Muscle of back (tissue), 3 donors: ENCODE measurements at regions not wholly inside any gene's neighbourhood (a gene's known extent, or its start where the extent isn't known, plus 50 kb on each side); places are given as distances from the start of the nearest gene placed in this dataset.
A peak's percentile ranks its signal among the peaks of the same experiment; 100 is the strongest.

Experiments
- DNase-seq, 3 donors: peaks; one replicate each; pipeline versions ENCODE4 v3.0.0 to v3.0.0-alpha.2; 2013

DNA sequence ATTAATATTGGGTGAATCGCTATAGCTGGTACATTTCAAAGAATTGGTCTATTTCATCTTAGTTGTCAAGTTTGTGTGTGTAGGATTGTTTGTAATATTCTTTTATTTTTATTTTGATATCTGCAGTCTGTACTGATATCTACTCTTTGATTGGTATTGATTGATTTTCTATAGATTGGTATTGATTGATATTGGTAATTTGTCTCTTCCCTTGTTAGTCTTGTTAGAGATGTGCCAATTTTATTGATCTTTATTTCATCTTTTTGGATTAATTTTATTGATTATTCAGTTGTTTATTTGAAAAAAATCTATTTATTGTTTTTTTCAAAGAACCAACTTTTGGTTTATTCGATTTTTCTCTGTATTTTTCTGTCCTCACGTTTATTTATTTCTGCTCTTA, 61.4 kb downstream of the TM2D3 start:
- no peak for DNase-seq

DNA sequence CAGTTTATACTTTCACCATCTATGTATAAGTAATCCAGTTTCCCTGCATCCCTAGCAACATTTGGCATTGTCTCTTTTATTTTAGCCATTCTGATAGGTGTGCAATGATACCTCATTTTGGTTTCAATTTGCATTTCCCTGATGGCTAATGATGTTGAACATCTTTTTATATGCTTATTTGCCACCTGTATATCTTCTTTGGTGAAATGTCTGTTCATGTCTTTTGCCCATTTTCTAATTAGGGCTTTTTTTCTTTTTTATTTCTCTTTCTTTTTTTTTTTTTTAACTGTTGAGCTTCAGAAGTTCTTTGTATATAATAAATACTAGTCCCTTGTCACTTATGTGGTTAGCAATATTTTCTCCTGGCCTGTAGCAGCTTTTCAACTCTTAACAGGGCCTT, 68.9 kb downstream of the TM2D3 start:
- no peak for DNase-seq

DNA sequence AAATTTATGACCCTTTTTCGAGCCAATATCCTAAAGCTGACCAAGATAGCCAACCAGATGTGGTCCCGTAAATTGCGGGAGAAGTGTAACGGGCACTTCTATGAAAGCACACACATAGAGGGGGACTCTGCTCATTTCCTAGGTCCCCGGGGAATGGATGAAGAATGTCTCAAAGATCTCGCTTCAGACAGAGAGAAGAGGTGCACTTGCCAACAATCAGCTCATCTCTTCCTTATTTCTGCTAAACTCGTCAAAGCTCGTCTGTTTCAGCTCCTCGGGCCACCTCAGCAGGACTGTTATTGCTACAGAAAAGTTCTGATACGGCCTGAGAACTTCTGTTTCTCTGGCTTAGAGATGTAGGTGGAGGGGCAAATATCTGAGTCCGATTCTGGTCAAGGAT, 71.8 kb downstream of the TM2D3 start:
- DNase-seq, result peak in 2 of 3 donors; percentile 51 to 81

DNA sequence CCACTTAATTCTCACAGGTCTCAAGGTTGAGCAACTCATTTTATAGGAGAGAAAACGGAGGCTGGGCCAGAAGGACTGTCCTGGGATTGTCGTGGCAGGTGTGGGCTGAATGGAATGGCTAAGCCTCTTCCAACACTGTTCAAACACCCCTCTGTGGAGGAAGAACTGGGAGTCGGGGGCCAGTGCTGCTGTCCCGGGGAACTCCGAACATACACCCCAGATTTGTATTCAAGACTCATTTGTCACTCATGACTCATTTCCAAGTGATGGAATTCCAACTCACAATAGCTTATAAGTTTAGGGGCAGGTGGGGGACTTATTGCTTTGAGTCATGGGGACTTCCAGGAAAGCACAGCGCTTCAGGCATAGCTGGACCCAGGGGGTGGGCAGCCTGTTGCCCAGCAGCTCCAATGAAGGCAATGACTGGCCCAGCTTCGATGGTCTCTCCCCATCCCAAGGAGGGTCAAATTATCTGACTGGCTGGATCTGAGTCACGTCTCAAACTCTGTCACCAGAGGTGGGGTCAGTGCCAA, 72.5 kb downstream of the TM2D3 start:
- DNase-seq, result peak in 2 of 3 donors; percentile 53 to 79

DNA sequence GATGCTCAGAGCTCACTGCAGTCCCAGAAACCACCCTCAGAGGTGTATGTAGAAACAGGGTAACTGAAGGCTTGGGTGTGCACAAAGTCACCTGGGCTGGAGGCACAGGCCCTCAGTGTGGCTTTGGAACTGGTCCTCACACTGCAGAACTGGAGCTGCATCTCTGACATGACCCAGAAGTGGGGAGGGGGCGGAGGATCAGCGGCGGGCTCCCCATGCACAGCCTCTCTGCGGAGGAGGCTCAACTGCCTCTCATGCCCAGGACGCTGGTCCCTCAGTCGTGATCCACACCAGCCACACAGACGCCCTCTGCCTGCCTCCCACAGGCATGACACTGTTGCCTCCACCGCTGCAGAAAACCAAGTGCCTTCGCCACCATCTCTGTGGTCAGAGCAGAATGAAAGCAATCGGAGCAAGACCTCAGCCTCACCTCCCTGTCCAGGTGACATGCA, 73.7 kb downstream of the TM2D3 start:
- peak in 1 of 3 donors; percentile 28 for DNase-seq

DNA sequence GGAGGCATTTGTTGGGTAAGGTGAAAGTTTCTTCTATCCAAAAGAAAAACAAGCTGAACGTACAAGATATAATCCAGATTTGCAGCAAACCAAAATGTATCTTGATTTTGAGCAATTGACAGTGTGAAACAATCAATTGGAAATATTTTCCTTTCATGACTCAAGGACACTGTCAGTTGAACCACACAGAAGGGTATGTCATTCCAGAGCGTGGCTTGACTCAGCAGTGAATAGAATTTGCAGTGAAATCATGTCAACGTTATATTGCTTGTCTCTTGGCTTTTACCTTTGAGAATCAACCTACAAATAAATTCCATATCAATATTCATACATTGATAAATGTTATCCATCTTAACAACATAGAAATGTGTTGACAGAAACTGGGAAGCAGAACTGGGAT, 78.2 kb downstream of the TM2D3 start:
- DNase-seq, result no peak

DNA sequence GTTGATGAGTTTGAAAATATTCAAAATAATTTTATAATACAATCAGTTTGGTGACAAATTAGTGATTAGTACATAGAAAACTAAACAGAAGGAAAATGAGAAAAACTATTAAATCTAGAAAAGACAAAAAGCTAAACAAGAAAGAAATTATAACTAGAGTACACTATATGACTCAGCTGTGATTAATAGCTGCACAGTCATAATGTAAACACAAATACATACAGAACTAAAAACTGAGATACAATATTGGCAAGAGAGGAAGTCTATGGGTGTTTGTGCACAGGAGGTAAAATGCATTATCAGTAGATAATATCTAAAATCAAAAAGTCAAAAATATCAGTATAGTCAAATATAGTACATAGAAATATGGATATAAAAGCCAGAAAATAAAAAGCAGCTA, 80.7 kb upstream of the PCSK6 start:
- DNase-seq, result no peak

DNA sequence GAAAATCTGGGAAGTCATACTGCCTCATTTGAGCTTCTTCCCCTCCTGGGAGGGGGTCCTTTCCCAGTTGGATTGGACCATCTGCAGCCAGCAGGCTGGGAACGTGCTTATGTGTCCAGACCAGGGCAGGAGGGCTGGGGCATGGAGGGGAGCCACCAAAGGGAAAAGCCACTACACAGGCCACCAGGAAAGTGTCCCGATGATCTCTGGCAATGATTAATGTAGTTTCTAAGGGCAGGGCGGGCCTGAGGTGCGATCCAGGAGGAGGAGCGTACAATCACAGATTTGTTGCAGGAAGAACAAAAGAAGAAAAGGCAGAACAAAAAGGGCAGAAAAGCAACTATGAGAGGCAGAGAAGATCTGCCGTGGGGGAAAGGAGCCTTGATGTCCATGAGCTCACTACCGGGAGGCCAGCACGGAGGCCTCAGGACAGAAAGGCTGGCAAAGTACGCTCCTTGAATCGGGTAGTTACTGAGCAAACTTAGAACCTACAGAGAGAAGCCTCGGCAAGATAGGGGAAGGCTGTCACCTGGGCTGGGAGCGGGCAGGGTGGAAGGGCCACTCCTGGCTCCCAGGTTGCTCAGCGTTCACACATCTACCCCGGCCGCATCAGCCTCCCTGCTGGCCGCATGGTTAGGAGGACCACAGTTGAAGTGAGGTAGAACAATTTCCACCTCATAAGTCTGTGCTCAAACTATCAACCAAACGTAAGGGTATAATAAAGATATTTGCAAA, 79.5 kb upstream of the PCSK6 start:
- DNase-seq, result no peak

DNA sequence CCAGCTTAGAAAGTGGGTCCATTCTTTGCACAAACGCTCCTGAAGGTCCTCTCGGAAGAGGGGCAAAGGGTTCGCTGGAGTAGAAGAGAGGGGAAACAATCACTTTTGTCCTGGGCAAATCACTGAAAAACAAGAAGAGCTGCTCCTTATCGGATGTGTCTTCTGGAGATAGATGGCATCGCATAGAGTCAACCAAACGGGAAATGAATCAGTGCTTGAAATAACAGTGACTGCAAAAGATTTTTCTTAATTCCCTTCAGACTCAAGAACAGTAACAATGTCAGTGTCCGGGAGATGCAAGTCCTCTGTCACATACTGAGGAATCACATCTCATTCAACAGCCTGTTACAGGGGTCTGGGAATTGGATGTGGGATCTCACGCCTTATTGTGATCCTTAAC, 78.8 kb upstream of the PCSK6 start:
- no peak for DNase-seq

DNA sequence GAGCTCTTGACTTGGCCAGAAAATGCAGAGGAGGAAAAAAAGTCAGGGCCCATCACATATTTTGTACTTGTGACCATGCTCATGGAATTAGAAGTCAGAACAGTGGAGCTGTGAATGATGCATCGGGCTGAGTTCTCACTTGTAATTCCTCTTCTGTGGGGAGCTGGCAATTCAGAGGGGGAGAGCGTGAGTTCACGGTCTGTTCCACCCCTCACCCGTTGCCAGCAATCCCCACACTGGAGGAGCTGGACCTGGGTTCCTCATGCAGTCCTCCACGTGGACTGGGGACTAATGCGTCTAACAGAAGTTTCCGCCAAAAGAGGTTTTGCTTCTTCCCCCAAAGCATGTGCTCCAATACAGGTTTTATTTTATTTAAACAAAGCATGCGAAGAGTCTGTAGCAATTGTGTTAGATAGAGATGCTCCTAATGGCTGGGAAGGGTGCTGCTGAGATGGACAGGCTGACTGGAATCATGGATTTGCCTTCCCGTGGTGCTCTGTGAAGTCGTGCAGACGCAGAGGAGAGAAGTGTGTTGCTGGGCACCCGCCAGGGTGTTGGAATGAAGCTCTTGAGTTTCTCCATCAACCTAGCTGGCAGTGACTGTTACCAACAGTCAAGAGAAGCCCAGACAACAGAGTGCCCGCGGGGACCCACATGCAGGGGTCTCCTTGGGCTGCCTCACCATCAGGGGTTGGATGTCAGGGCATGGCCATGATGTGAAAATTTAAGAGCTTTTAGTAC, 77.4 kb upstream of the PCSK6 start:
- peak in 1 of 3 donors; percentile 36 for DNase-seq

DNA sequence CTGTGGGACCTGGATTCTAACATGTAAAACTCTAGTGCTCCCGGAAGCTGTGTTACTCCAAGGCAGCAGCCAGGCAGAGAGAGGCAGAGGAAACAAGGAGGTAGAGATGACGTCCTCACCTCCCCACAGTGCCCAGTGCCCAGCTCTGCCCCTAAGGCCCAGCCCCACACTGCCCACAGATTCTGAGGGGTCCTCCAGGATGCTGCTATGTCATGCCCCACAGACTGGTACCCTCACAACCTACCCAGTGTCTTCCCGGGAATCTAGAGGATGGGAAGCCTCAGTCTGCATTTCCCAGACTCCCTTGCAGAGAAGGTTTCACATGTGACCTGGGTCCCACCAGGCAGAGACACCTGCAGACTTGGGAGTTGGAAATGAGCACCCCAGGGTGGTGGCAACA, 75.9 kb upstream of the PCSK6 start:
- no peak for DNase-seq

DNA sequence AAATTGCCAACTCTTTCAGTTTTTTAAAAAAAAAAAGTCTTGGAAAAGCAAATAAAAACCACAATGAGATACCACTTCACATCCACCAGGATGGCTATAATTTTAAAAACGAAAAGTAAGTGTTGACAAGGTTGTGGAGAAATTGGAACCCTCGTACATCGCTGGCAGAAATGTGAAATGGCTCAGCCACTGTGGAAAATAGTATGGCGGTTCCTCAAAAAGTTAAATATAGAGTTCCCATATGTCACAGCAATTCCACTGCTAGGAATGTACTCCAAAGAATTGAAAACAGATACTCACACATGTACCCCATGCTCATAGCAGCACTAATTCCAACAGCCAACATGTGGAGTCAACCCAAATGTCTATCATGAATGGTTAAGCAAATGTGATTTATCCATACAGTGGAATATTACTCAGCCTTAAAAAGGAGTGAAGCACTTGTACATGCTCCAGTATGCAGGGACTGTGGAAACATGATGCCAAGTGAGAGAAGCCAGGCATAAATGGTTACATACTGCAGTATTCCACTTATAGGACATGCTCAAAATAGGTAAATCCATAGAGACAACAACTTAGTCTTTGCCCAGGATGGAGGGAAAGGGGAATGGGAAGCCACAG, 73.8 kb upstream of the PCSK6 start:
- DNase-seq, result peak in 2 of 3 donors; percentile 15 to 50

DNA sequence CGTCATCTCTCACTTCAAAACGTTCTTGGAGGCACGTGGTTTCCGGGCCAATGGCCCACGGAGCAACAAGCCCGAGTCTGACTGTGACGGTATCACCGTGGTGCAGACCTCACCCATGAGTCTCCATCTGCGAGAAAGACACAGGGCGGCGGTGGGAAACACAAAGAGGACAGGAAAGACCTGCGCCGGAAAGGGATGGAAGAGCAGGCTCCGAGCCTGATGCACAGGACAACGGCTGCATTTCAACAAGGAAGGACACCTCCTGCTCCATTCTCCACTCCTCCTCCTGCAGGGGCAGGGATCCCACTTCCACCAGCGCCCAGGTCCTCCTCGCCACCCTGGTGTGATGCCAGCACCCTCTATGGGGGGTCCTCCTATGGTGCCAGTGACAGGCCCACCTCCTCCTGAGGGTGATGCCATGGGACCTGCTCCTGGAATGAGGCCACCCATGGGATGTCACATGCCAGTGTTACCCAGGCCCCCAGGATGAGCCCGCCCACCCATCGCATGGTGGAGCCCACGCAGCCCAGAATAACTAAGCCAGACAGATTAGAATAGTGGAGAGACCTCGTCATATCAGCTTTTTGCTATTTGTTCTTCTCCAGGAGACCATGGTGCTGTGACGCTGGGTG, 73.0 kb upstream of the PCSK6 start:
- no peak for DNase-seq

DNA sequence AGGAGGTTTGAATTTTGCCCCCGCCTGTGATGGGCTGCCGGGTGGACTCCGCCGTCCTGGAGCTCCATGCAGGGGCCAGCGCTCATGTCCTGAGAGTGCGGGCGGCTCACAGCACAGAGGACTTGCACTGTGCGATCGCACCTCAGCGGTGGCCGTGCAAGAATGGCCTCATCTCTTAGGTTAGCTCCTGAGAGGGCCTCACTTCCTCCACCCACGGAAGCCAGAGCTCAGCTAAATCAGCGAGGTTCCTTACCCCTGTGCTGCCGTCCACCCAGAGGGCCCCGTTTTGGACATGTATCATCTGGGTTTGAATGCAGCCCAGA, 72.0 kb upstream of the PCSK6 start:
- no peak for DNase-seq

DNA sequence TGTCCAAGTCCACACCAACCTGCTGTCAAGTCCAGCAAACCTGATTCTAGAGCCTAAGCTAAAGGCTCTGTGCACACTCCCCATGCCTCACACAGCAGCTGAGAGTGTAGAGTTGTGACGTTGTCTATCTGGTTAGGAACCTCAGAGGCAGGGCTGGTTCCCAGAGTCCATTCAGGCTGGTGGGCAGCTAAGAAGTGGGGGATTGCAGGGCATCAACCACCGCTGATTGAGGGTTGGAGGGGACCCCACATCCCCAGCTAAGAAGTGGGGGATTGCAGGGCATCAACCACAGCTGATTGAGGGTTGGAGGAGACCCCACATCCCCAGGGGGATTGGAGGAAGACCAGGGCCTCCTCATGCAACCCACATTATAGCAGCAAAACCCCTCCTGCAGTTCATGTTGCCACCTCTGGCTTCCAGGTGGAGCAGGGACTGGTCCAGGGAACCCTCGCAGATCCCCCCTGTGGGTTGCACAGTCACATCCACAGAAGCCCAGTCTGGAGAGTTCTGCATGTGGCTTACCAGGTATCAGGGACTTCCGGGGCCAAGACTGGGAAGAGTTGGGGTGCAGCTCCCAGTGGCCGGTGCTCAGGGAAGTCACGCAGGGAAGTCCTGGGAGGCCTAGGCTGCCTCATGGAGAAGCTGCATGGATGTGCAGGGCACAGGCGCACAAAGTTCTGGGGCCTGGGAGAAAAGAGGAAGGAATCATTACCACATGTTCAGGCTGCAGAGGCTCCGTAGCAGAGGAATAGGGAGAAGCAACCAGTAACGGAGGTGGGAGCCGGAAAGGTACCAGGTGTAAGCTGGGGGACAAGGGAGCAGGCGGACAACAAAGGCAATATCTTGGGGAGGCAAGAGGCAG, 71.4 kb upstream of the PCSK6 start:
- DNase-seq, result no peak

DNA sequence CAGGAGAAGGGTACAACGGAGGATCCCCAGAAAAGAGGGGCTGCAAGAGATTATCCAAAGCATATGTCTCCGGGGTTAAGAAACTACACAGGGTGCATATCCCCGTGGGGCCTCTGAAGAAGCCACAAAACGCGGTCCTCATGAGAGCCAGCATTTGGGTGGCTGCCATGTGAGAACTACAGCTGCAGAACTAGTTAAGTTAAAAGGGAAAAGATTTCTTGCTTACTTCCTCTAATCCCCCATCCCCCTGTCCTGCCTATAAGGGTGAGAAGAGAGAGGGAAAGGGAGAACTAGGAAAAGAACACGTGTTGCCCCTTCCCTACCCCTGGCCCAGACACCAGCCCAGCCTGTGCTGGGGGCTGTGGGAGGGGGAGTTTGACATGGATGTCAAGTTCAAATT, 70.4 kb upstream of the PCSK6 start:
- DNase-seq, result peak in 1 of 3 donors; percentile 50

DNA sequence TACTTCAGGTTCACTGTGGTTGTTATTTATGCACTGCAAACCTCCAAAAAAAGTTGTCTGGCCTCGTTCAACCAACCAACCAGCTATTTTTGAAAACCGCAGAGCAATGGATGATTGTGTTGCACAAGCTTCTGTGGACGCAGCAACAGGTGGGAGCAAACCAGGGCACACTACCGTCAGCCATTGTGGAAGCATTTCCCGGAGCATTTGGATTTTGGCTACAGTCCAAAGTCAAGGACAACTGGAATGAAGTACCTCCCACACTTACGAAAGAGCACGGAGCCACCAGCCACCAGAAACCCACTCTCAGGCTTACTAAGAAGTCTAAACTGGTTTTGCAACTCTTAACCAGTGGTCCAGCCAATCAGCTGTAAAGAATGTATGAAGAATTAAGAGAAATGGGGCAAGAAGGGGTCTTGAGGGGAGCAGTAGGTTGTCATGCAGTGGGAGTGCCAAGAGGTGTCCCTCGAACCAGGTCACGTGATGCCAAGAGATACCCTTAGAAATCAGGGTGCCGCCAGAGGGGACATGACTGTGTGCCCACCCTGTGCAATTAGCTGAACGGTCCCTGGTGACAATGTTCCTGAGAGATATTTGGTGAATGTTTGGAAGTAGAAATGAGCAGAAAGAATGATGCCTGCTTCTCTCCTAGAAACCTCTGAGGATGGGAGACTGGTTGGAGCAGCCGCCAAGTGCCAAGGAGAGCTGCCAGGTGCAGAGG, 68.9 kb upstream of the PCSK6 start:
- peak; percentile 23 to 42 (median 34) for DNase-seq

DNA sequence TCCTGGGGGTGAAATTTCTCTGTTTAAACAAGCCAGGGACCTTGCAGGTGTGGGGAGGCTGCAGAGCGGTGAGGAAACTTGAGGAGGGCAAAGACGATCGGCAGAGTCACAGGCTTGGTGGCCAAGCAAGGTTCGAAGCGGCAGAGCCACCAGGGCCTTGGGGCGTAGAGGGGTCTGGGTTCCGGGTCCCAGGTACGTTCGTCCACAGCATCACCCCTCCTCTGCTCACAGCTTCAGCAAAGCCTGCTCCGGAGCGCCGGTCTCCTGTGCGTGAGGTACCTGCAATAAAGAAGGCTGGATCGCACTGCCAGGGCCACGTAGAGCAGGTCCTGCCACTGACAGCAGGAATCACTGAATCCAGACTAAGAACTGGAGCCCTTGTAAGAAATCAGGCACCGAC, 66.8 kb upstream of the PCSK6 start:
- DNase-seq, result no peak

DNA sequence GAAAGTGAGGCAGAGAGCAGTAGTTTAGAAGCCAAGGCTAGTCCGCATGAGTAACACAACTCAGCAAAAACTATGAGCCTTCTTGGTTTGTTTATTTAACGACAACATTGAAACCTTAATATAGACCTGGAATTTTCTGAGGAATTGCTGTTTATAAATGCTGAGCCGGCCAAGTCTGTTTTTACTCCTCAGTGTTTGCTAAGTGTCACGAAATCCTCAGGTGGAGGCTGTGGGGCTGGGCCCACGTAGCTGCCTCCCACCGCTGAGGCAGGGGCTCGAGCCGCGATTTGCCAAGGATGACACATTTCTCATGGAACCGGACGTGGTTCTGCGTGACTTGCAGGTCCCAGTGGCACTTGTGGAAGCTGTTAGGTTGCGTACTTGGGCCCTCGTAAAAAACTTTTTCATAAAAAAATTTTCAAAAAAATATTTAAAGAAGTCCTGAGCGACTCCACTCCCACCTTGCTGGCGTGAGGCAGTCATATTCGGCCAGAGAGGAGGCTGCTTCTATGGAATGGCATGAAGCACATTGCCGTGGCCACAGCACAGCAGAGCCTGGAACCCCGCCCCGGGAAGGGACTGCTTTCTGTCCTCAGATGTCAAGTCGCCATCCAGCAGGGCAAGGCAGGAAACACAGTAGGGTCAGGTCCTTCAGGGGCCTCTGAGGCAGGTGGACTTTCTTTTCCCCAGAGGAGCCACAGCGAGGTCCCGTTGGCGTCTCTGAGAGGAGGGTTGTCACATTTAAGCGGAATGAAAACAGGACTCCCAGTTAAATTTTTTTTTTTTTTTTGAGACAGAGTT, 64.8 kb upstream of the PCSK6 start:
- no peak for DNase-seq
